Nephron (organoid): ENCODE measurements at regions not wholly inside any gene's neighbourhood (a gene's known extent, or its start where the extent isn't known, plus 50 kb on each side); places are given as distances from the start of the nearest gene placed in this dataset.
"Not testable (repeated sequence)": the region's sequence is repeated elsewhere in the genome, so short reads cannot be mapped to it uniquely, and the experiment has no call there.

Experiments
- H3K27ac Mint-ChIP-seq, 3 experiments: 2 replicates each; pipeline ENCODE4 v1.8.0; 2020; ENCODE audit warnings: mixed read lengths in 3 of 3, mild to moderate bottlenecking in 2 of 3, moderate library complexity in 1 of 3
- H3K27me3 Mint-ChIP-seq: 2 replicates; pipeline ENCODE4 v1.8.0; 2021; ENCODE audit warnings: low read depth, mild to moderate bottlenecking, moderate library complexity, mixed read lengths
- H3K36me3 Mint-ChIP-seq: 2 replicates; pipeline ENCODE4 v1.8.0; 2020; ENCODE audit warnings: low read depth, mixed read lengths
- H3K4me1 Mint-ChIP-seq: 2 replicates; pipeline ENCODE4 v1.8.0; 2020; ENCODE audit warnings: mixed read lengths
- H3K4me3 Mint-ChIP-seq, 3 experiments: 2 replicates each; pipeline ENCODE4 v1.8.0; 2020; ENCODE audit warnings: mild to moderate bottlenecking in 3 of 3, mixed read lengths in 3 of 3, moderate library complexity in 2 of 3
- H3K9me3 Mint-ChIP-seq: 2 replicates; pipeline ENCODE4 v1.8.0; 2020; ENCODE audit warnings: mixed read lengths
- TF ChIP-seq, protein P1 (sequence below), 3 experiments: fragments of 200-600 bp; sonication (generic); IDR thresholded peaks; one replicate each; pipeline ENCODE4 v1.5.0; 2021; ENCODE audit warnings: antibody characterized with exemption in 3 of 3; ENCODE audit not compliant: unreplicated experiment in 3 of 3

DNA sequence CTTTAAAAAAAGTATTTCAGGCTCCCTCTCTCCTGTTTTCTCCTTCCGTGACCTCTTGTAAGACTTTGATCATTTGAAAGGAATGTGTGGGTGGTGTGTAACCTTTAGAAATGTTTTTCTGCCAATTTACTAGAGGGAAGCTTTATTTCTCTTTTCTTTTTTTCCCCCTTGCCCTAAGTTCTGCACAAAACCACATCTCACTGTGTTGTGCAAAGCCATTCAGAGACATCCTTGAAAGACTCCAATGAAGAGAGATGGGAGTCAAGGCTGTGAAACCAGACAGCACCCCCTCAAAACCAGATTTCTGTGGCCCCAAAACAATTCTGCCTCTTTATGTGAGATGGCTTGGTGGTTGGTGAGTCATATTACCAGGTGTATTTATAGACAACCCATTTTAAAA, 184.6 kb upstream of the ERBB4 start:
- H3K36me3 Mint-ChIP-seq = no peaks in the 10 kb centered on the region
- H3K4me1 Mint-ChIP-seq = no peaks in the 10 kb centered on the region
- H3K27ac Mint-ChIP-seq = no peak overlapping the region
- TF ChIP-seq, protein P1, sequence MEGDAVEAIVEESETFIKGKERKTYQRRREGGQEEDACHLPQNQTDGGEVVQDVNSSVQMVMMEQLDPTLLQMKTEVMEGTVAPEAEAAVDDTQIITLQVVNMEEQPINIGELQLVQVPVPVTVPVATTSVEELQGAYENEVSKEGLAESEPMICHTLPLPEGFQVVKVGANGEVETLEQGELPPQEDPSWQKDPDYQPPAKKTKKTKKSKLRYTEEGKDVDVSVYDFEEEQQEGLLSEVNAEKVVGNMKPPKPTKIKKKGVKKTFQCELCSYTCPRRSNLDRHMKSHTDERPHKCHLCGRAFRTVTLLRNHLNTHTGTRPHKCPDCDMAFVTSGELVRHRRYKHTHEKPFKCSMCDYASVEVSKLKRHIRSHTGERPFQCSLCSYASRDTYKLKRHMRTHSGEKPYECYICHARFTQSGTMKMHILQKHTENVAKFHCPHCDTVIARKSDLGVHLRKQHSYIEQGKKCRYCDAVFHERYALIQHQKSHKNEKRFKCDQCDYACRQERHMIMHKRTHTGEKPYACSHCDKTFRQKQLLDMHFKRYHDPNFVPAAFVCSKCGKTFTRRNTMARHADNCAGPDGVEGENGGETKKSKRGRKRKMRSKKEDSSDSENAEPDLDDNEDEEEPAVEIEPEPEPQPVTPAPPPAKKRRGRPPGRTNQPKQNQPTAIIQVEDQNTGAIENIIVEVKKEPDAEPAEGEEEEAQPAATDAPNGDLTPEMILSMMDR (IDR thresholded peaks at IDR 0.05; ENCODE audit: unreplicated experiment in 3 of 3) = no peak
- no peak overlapping the region for H3K4me3 Mint-ChIP-seq
- H3K9me3 Mint-ChIP-seq = peaks cover 2% of the 10 kb centered on the region
- no peaks in the 10 kb centered on the region for H3K27me3 Mint-ChIP-seq

DNA sequence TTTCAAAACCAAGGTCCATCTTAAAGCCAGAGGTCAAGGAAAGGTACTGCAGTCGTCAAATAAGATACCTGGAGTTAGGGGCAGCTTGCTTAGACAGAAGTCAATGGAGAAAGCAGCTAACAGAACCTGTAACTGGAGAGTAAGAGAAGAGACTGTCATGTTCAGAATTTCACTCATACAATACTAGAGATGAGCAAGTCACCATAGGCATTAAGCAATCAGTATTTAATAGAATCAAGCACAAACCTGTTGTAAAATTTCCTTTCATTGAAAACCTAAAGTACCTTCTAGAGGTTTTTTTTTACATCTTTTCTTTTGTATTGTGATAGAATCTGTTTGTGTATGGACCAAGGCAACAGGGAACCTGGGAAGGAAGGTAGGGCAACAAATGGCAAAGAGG, 183.4 kb upstream of the ERBB4 start:
- H3K27me3 Mint-ChIP-seq = no peaks in the 10 kb centered on the region
- H3K27ac Mint-ChIP-seq = no peak overlapping the region
- no peaks in the 10 kb centered on the region for H3K4me1 Mint-ChIP-seq
- TF ChIP-seq, protein P1 (IDR thresholded peaks at IDR 0.05; ENCODE audit: unreplicated experiment in 3 of 3) = no peak
- H3K9me3 Mint-ChIP-seq = peaks cover 2% of the 10 kb centered on the region
- no peak overlapping the region for H3K4me3 Mint-ChIP-seq
- H3K36me3 Mint-ChIP-seq = no peaks in the 10 kb centered on the region

DNA sequence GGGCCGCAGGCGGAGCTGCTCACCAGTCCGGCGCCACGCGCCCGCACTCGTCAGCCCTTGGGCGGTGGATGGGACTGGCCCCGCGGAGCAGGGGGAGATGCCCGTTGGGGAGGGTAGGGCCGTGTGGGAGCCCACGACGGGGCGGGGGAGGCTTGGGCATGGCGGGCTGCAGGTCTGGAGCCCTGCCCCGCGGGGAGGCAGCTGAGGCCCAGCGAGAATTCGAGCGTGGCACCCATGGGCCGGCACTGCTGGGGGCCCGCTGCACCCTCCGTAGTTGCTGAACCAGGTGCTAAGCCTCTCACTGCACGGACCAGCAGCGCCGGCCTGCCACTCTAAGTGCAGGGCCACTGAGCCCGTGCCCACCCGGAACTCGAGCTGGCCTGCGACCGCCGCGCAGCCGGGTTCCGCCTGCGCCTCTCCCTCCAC, 182.4 kb upstream of the ERBB4 start:
- H3K36me3 Mint-ChIP-seq = no peaks in the 10 kb centered on the region
- no peaks in the 10 kb centered on the region for H3K4me1 Mint-ChIP-seq
- H3K27ac Mint-ChIP-seq = no peak overlapping the region
- H3K4me3 Mint-ChIP-seq = no peak overlapping the region
- TF ChIP-seq, protein P1 (IDR thresholded peaks at IDR 0.05; ENCODE audit: unreplicated experiment in 3 of 3) = no peak
- peaks cover 4% of the 10 kb centered on the region for H3K27me3 Mint-ChIP-seq
- peaks cover 2% of the 10 kb centered on the region for H3K9me3 Mint-ChIP-seq

DNA sequence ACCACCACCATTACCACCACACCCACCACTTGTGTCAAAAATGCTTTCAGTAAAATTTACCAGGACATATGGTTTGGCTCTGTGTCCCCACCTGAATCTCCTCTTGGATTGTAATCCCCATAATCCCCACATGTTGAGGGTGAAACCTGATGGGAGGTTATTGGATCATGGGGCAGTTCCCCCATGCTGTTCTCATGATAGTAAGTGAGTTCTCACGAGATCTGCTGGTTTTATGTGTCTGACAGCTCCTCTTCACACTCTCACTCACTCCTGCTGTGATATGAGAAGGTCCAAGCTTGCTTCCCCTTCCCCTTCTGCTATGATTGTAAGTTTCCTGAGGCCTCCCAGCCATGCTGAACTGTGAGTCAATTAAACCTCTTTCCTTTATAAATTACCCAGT, 176.8 kb upstream of the ERBB4 start:
- H3K27me3 Mint-ChIP-seq, H3K4me1 Mint-ChIP-seq, H3K9me3 Mint-ChIP-seq, H3K36me3 Mint-ChIP-seq, H3K27ac Mint-ChIP-seq, H3K4me3 Mint-ChIP-seq: not testable (repeated sequence)

DNA sequence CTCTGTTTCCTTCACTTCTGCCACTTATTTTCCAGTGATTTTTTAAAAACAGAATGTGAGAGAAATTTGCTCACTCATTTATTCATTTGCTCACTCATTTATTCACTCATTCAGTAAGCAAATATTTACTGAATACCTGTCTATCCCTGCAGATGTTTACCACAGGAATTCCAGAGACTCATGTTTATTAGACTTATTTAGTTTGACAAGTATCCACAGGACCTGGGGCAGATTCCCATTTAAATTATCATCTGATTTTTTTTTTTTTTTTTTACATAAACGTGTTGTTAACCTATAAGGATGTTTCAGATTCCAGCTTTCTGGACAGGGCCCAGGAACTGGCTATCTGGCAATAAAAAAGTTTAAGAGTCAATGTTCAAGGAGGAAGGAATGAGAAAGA, 175.1 kb upstream of the ERBB4 start:
- TF ChIP-seq, protein P1 (IDR thresholded peaks at IDR 0.05; ENCODE audit: unreplicated experiment in 3 of 3) = no peak
- no peaks in the 10 kb centered on the region for H3K9me3 Mint-ChIP-seq

DNA sequence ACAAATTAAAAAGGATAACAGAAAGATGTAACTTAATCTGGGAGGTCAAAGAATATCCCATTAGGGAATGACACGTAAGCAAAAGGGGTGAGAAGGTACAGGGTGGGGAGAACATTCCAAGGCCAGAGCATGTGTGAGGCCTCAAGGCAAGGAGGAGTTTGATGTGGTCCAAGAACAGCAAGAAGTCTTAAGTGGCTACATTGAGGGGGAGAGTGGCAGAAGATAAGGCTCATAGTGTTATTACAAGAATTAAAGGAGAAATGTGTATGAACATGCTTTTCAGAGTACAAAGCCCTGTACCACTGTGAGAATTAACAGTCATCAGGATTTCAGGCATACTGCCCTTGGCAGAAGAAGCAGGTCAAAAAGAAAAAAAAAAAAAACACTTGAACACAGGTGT, 174.4 kb upstream of the ERBB4 start:
- peaks cover 4% of the 10 kb centered on the region for H3K27me3 Mint-ChIP-seq
- H3K9me3 Mint-ChIP-seq = no peaks in the 10 kb centered on the region
- H3K36me3 Mint-ChIP-seq = no peaks in the 10 kb centered on the region
- no peak overlapping the region for H3K4me3 Mint-ChIP-seq
- H3K4me1 Mint-ChIP-seq = no peaks in the 10 kb centered on the region
- TF ChIP-seq, protein P1 (IDR thresholded peaks at IDR 0.05; ENCODE audit: unreplicated experiment in 3 of 3) = no peak
- no peak overlapping the region for H3K27ac Mint-ChIP-seq

More for the DNA sequence above, 175.1 kb upstream of the ERBB4 start:
- no peaks in the 10 kb centered on the region for H3K4me1 Mint-ChIP-seq
- H3K27me3 Mint-ChIP-seq = peaks cover 4% of the 10 kb centered on the region
- no peak overlapping the region for H3K27ac Mint-ChIP-seq
- H3K36me3 Mint-ChIP-seq = no peaks in the 10 kb centered on the region
- H3K4me3 Mint-ChIP-seq = no peak overlapping the region
